Karpas-422 (cell line): ENCODE measurements at regions not wholly inside any gene's neighbourhood (a gene's known extent, or its start where the extent isn't known, plus 50 kb on each side); places are given as distances from the start of the nearest gene placed in this dataset.

Experiments
- DNase-seq: peaks from one replicate; pipeline ENCODE4 v3.0.0-alpha.2; 2015
- H2AFZ ChIP-seq: fragments of 200-600 bp; sonication (generic); 2 replicates; pipeline ENCODE4 v1.6.1; 2014; ENCODE audit warnings: antibody characterized with exemption, low read length, mixed read lengths
- H3K27ac ChIP-seq: fragments of 200-600 bp; sonication (generic); 2 replicates; pipeline ENCODE4 v1.5.1; 2014; ENCODE audit warnings: mild to moderate bottlenecking, low read length, moderate library complexity
- H3K27me3 ChIP-seq: fragments of 200-600 bp; sonication (generic); 2 replicates; pipeline ENCODE4 v1.6.1; 2014; ENCODE audit warnings: low read length, mixed read lengths
- H3K36me3 ChIP-seq: fragments of 200-600 bp; sonication (generic); 2 replicates; pipeline ENCODE4 v1.6.1; 2014; ENCODE audit warnings: low read length, mixed read lengths; ENCODE audit not compliant: insufficient read depth
- H3K4me1 ChIP-seq: fragments of 200-600 bp; sonication (generic); 2 replicates; pipeline ENCODE4 v1.6.1; 2014; ENCODE audit warnings: mild to moderate bottlenecking, low read length, mixed read lengths
- H3K4me2 ChIP-seq: fragments of 200-600 bp; sonication (generic); 2 replicates; pipeline ENCODE4 v1.6.1; 2014; ENCODE audit warnings: low read length, low read depth, mild to moderate bottlenecking; ENCODE audit not compliant: poor library complexity, severe bottlenecking
- H3K4me3 ChIP-seq: fragments of 200-600 bp; sonication (generic); 2 replicates; pipeline ENCODE4 v1.5.1; 2014; ENCODE audit warnings: mild to moderate bottlenecking, antibody characterized with exemption, low read length, mixed read lengths
- H3K79me2 ChIP-seq: fragments of 200-600 bp; sonication (generic); 2 replicates; pipeline ENCODE4 v1.6.1; 2014; ENCODE audit warnings: mild to moderate bottlenecking, low read length, mixed read lengths
- H3K9ac ChIP-seq: fragments of 200-600 bp; sonication (generic); 2 replicates; pipeline ENCODE4 v1.6.0; 2014; ENCODE audit warnings: low read length
- H3K9me2 ChIP-seq: fragments of 200-600 bp; sonication (generic), shearing (Covaris generic); replicated peaks from 2 replicates; pipeline ENCODE4 v1.6.0; 2014; ENCODE audit warnings: mild to moderate bottlenecking, low read length, moderate library complexity; ENCODE audit not compliant: insufficient read depth
- H3K9me3 ChIP-seq: fragments of 300-700, 200-600 bp; sonication (generic); 2 replicates; pipeline ENCODE4 v1.6.1; 2014; ENCODE audit warnings: low read length, mixed read lengths
- H4K20me1 ChIP-seq: fragments of 200-600 bp; sonication (generic); 2 replicates; pipeline ENCODE4 v1.6.1; 2014; ENCODE audit warnings: mild to moderate bottlenecking, antibody characterized with exemption, low read length, low read depth; ENCODE audit not compliant: insufficient read depth

GRCh38 chr5:23053846-23054245, 200.7 kb upstream of the CDH12 start:
- Histone ChIP-seq H2AFZ (peak overlapping the region; percentile 66; the same call in 1 of the 2 replicates), H3K4me3 (no peak overlapping the region), H3K9ac (no peak overlapping the region), H3K4me2 (no peak overlapping the region), H4K20me1 (no peaks in the 10 kb centered on the region), H3K27ac (no peak overlapping the region), H3K27me3 (no peaks in the 10 kb centered on the region), H3K4me1 (no peaks in the 10 kb centered on the region), H3K36me3 (no peaks in the 10 kb centered on the region), H3K9me2 (no peaks in the 10 kb centered on the region), H3K79me2 (no peaks in the 10 kb centered on the region), H3K9me3 (no peaks in the 10 kb centered on the region)
- no peak for DNase-seq

- Histone ChIP-seq H4K20me1 (no peaks in the 10 kb centered on the region), H3K9ac (no peak overlapping the region), H3K36me3 (no peaks in the 10 kb centered on the region), H3K27me3 (no peaks in the 10 kb centered on the region), H3K9me2 (no peaks in the 10 kb centered on the region), H2AFZ (no peak overlapping the region), H3K27ac (no peak overlapping the region), H3K4me2 (no peak overlapping the region), H3K4me3 (no peak overlapping the region), H3K9me3 (no peaks in the 10 kb centered on the region), H3K79me2 (no peaks in the 10 kb centered on the region), H3K4me1 (peaks cover under 1% of the 10 kb centered on the region)
- no peak for DNase-seq
Observed at GRCh38 chr5:23042226-23042625, 189.1 kb upstream of the CDH12 start.

GRCh38 chr5:23035555-23036090, 182.5 kb upstream of the CDH12 start:
- H3K9ac ChIP-seq = no peak overlapping the region
- no peaks in the 10 kb centered on the region for H3K36me3 ChIP-seq
- no peaks in the 10 kb centered on the region for H3K9me3 ChIP-seq
- H4K20me1 ChIP-seq = no peaks in the 10 kb centered on the region
- H3K4me3 ChIP-seq = no peak overlapping the region
- H2AFZ ChIP-seq = no peak overlapping the region
- peaks cover 9% of the 10 kb centered on the region for H3K4me1 ChIP-seq
- H3K79me2 ChIP-seq = no peaks in the 10 kb centered on the region
- no peak for DNase-seq
- H3K4me2 ChIP-seq = no peak overlapping the region
- H3K9me2 ChIP-seq = no peaks in the 10 kb centered on the region
- no peaks in the 10 kb centered on the region for H3K27me3 ChIP-seq
- no peak overlapping the region for H3K27ac ChIP-seq

GRCh38 chr5:23033864-23034263, 180.7 kb upstream of the CDH12 start:
- no peak for DNase-seq
- Histone ChIP-seq H3K4me2 (no peak overlapping the region), H3K79me2 (no peaks in the 10 kb centered on the region)

GRCh38 chr5:23029290-23029689, 176.1 kb upstream of the CDH12 start:
- DNase-seq = no peak
- Histone ChIP-seq H3K36me3 (no peaks in the 10 kb centered on the region), H3K4me3 (no peak overlapping the region), H3K9ac (no peak overlapping the region), H3K9me2 (no peaks in the 10 kb centered on the region), H3K9me3 (no peaks in the 10 kb centered on the region), H3K79me2 (no peaks in the 10 kb centered on the region), H3K27ac (no peak overlapping the region), H4K20me1 (no peaks in the 10 kb centered on the region), H3K27me3 (no peaks in the 10 kb centered on the region), H2AFZ (no peak overlapping the region), H3K4me2 (no peak overlapping the region), H3K4me1 (peaks cover 18% of the 10 kb centered on the region)

More at GRCh38 chr5:23033864-23034263, 180.7 kb upstream of the CDH12 start:
- Histone ChIP-seq H3K4me1 (peaks cover 9% of the 10 kb centered on the region), H3K36me3 (no peaks in the 10 kb centered on the region), H3K9ac (no peak overlapping the region), H4K20me1 (no peaks in the 10 kb centered on the region), H3K27me3 (no peaks in the 10 kb centered on the region), H3K9me3 (no peaks in the 10 kb centered on the region), H2AFZ (no peak overlapping the region), H3K4me3 (no peak overlapping the region), H3K9me2 (no peaks in the 10 kb centered on the region), H3K27ac (no peak overlapping the region)

GRCh38 chr5:23028445-23029021, 175.4 kb upstream of the CDH12 start:
- Histone ChIP-seq H3K4me2 (no peak overlapping the region), H3K9me3 (no peaks in the 10 kb centered on the region), H3K79me2 (no peaks in the 10 kb centered on the region), H3K36me3 (no peaks in the 10 kb centered on the region), H3K9me2 (no peaks in the 10 kb centered on the region), H3K27ac (no peak overlapping the region), H3K4me3 (no peak overlapping the region), H3K9ac (no peak overlapping the region), H3K4me1 (peaks cover 18% of the 10 kb centered on the region), H4K20me1 (no peaks in the 10 kb centered on the region), H2AFZ (no peak overlapping the region), H3K27me3 (no peaks in the 10 kb centered on the region)
- no peak for DNase-seq

GRCh38 chr5:23027830-23028229, 174.7 kb upstream of the CDH12 start:
- Histone ChIP-seq H3K9me2 (no peaks in the 10 kb centered on the region), H3K9ac (no peak overlapping the region), H4K20me1 (no peaks in the 10 kb centered on the region), H3K79me2 (no peaks in the 10 kb centered on the region), H3K27me3 (no peaks in the 10 kb centered on the region), H3K4me3 (no peak overlapping the region), H3K4me2 (no peak overlapping the region), H2AFZ (no peak overlapping the region), H3K4me1 (peaks cover 18% of the 10 kb centered on the region), H3K9me3 (no peaks in the 10 kb centered on the region), H3K27ac (no peak overlapping the region), H3K36me3 (no peaks in the 10 kb centered on the region)
- no peak for DNase-seq

- H3K9me2 ChIP-seq = no peaks in the 10 kb centered on the region
- H3K4me2 ChIP-seq = no peak overlapping the region
- H2AFZ ChIP-seq = no peak overlapping the region; the same call in 1 of the 2 replicates
- H3K4me1 ChIP-seq = peaks cover 18% of the 10 kb centered on the region
- no peak overlapping the region for H3K4me3 ChIP-seq
- no peaks in the 10 kb centered on the region for H3K9me3 ChIP-seq
- no peaks in the 10 kb centered on the region for H3K27me3 ChIP-seq
- H4K20me1 ChIP-seq = no peaks in the 10 kb centered on the region
- DNase-seq = no peak
- H3K9ac ChIP-seq = no peak overlapping the region
- no peak overlapping the region for H3K27ac ChIP-seq
- H3K36me3 ChIP-seq = no peaks in the 10 kb centered on the region
- no peaks in the 10 kb centered on the region for H3K79me2 ChIP-seq
Observed at GRCh38 chr5:23027331-23027730, 174.2 kb upstream of the CDH12 start.
